ENCODE measurements at regions not wholly inside any gene's neighbourhood (a gene's known extent, or its start where the extent isn't known, plus 50 kb on each side); places are given as distances from the start of the nearest gene placed in this dataset.

DNA sequence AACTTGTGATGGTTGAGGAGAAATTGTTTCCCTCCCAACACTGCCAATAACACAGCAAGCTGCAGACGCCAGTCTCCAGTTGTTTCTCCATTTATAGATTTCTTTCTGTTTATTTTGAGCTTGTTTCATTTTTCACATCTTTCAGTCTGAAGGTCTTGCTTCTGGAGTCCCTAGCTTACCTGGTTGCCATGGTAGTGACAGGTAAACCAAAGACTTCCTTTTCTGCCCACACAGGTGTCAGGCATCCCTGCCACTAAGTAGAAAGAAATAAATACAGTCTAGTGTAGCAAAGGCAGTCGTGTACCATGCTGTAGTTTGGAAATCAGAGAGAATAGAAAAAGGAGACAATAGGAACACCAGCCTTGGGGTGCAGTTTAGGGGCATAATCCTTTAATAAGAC lies 82.8 kb downstream of the MARCHF4 start:
- TF ChIP-seq EZH2 (IDR thresholded peaks at IDR 0.05; ENCODE audit: insufficient read depth, poor library complexity, severe bottlenecking) (no peak), EZH2phosphoT487 (IDR thresholded peaks at IDR 0.05; ENCODE audit: insufficient read depth, low read depth) (no peak)
